ENCODE measurements at regions not wholly inside any gene's neighbourhood (a gene's known extent, or its start where the extent isn't known, plus 50 kb on each side); places are given as distances from the start of the nearest gene placed in this dataset.

DNA sequence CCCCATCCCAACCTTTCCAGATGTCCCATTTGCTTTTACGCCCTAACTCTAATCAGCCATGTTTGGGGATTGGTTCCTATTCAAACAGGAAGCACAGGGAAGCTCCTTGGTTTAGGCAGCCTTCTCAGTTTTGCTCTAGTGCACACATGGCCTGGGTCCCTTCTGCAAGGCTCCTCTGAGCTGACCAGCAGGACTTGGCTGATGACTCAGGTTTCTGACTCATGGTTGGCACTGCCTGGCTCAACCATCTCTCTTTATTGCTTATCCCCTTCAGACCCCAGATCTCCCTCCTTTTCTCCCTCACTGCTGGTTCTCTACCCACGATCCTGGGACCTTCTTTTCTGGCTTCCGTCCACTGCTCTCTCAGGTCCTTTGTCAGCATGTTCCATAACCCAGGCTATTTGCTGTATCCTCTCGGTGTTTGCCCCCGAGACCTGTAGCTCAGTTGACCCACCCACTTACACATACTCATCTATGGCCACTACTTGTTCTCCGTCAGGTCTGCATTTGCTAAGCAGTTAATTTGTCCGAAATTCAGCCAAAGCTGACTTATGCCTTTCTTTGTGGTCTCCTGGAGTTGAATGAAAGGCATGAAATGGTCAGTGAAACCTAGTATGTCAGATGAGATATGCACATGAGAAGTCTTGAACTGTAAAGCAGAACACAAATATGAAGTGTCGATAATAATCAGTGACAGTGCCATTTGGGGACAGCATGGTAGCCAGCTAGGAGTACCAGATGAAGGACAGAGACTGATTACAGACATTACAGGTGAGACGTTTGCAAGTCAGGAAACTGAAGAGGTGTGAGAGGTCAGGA is 323.5 kb upstream of the ROPN1 start:
- intact Hi-C loops (cut with micrococcal nuclease; ENCODE audit: unreplicated experiment): no loop called here
- H3K4me3 ChIP-seq (ENCODE audit: low read depth, low read length, poor library complexity, severe bottlenecking): no peak overlapping the region
- H3K27ac ChIP-seq (ENCODE audit: low read depth, low read length, poor library complexity, severe bottlenecking): no peak overlapping the region
- no peak overlapping the region for H2AFZ ChIP-seq (ENCODE audit: low read length)
- no peaks in the 10 kb centered on the region for H3K36me3 ChIP-seq (ENCODE audit: insufficient read depth, low read length)
- H3K9me2 ChIP-seq (ENCODE audit: insufficient read depth, low read length): no peaks in the 10 kb centered on the region
- H3K4me2 ChIP-seq (ENCODE audit: low read length): no peak overlapping the region
- CTCF ChIA-PET (ENCODE audit: unreplicated experiment): no interaction called here
- H3K79me2 ChIP-seq (ENCODE audit: insufficient read depth, low read depth, low read length): no peaks in the 10 kb centered on the region
- TF ChIP-seq, protein P1, sequence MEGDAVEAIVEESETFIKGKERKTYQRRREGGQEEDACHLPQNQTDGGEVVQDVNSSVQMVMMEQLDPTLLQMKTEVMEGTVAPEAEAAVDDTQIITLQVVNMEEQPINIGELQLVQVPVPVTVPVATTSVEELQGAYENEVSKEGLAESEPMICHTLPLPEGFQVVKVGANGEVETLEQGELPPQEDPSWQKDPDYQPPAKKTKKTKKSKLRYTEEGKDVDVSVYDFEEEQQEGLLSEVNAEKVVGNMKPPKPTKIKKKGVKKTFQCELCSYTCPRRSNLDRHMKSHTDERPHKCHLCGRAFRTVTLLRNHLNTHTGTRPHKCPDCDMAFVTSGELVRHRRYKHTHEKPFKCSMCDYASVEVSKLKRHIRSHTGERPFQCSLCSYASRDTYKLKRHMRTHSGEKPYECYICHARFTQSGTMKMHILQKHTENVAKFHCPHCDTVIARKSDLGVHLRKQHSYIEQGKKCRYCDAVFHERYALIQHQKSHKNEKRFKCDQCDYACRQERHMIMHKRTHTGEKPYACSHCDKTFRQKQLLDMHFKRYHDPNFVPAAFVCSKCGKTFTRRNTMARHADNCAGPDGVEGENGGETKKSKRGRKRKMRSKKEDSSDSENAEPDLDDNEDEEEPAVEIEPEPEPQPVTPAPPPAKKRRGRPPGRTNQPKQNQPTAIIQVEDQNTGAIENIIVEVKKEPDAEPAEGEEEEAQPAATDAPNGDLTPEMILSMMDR (conservative IDR thresholded peaks at IDR 0.05; ENCODE audit: low read length): no peak
- no peak for TF ChIP-seq EZH2phosphoT487 (IDR thresholded peaks at IDR 0.05; ENCODE audit: borderline replicate concordance, low read depth, low read length)
- no peak for DNase-seq (ENCODE audit: low spot score)
- H3K4me1 ChIP-seq (ENCODE audit: insufficient read depth, low read length, poor library complexity, severe bottlenecking): no peaks in the 10 kb centered on the region
- BruUV-seq (replicated peaks): no TSS peak
- no peaks in the 10 kb centered on the region for H3K9me3 ChIP-seq (ENCODE audit: low read length)
- no peaks in the 10 kb centered on the region for H4K20me1 ChIP-seq (ENCODE audit: insufficient read depth, low read length)
- POLR2A ChIA-PET: no interaction called here

DNA sequence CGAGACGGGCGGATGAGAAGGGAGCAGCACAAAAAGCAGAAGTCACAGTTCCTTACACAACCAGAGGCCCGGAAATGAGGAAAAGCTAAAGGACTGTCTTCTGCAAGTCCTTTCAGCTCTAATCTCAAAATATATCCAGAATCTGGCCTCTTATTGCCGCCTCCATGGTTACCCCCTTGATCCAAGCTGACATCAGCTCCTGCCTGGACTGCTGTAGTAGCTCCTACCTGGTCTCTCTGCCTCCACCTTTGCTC is 324.0 kb upstream of the ROPN1 start:
- Histone ChIP-seq H3K4me3 (ENCODE audit: low read depth, low read length, poor library complexity, severe bottlenecking) (no peak overlapping the region), H3K9me2 (ENCODE audit: insufficient read depth, low read length) (no peaks in the 10 kb centered on the region), H3K79me2 (ENCODE audit: insufficient read depth, low read depth, low read length) (no peaks in the 10 kb centered on the region), H2AFZ (ENCODE audit: low read length) (no peak overlapping the region), H3K4me2 (ENCODE audit: low read length) (no peak overlapping the region), H3K36me3 (ENCODE audit: insufficient read depth, low read length) (no peaks in the 10 kb centered on the region), H3K27ac (ENCODE audit: low read depth, low read length, poor library complexity, severe bottlenecking) (no peak overlapping the region), H3K9me3 (ENCODE audit: low read length) (no peaks in the 10 kb centered on the region), H3K4me1 (ENCODE audit: insufficient read depth, low read length, poor library complexity, severe bottlenecking) (no peaks in the 10 kb centered on the region), H4K20me1 (ENCODE audit: insufficient read depth, low read length) (no peaks in the 10 kb centered on the region)
- no TSS peak for BruUV-seq (replicated peaks)
- ChIA-PET POLR2A (no interaction called here), CTCF (ENCODE audit: unreplicated experiment) (no interaction called here)
- intact Hi-C loops (cut with micrococcal nuclease; ENCODE audit: unreplicated experiment): no loop called here
- DNase-seq (ENCODE audit: low spot score): no peak
- no peak for TF ChIP-seq EZH2phosphoT487 (IDR thresholded peaks at IDR 0.05; ENCODE audit: borderline replicate concordance, low read depth, low read length)
- TF ChIP-seq, protein P1 (conservative IDR thresholded peaks at IDR 0.05; ENCODE audit: low read length): no peak

GRCh38 chr3:124318014-124318413 is 326.1 kb upstream of the ROPN1 start:
- no peaks in the 10 kb centered on the region for H3K4me1 ChIP-seq (ENCODE audit: insufficient read depth, low read length, poor library complexity, severe bottlenecking)
- TF ChIP-seq EZH2phosphoT487 (IDR thresholded peaks at IDR 0.05; ENCODE audit: borderline replicate concordance, low read depth, low read length): no peak
- TF ChIP-seq, protein P1 (conservative IDR thresholded peaks at IDR 0.05; ENCODE audit: low read length): no peak
- ChIA-PET CTCF (ENCODE audit: unreplicated experiment) (no interaction called here), POLR2A (interaction anchor here (0.6 to 0.7 kb wide), 2 partner anchors 261 to 285 kb away, joined by 3 read pairs; no protein-coding TSS in a partner anchor)
- no peak for DNase-seq (ENCODE audit: low spot score)
- H3K4me2 ChIP-seq (ENCODE audit: low read length): no peak overlapping the region
- H4K20me1 ChIP-seq (ENCODE audit: insufficient read depth, low read length): no peaks in the 10 kb centered on the region
- no peak overlapping the region for H3K27ac ChIP-seq (ENCODE audit: low read depth, low read length, poor library complexity, severe bottlenecking)
- no peak overlapping the region for H3K4me3 ChIP-seq (ENCODE audit: low read depth, low read length, poor library complexity, severe bottlenecking)
- BruUV-seq (replicated peaks): no TSS peak
- no peaks in the 10 kb centered on the region for H3K9me2 ChIP-seq (ENCODE audit: insufficient read depth, low read length)
- intact Hi-C loops (cut with micrococcal nuclease; ENCODE audit: unreplicated experiment): no loop called here
- 0 out of 2 replicates have a peak overlapping the region, but pooled peaks have one; percentile 19 for H2AFZ ChIP-seq (ENCODE audit: low read length)
- no peaks in the 10 kb centered on the region for H3K79me2 ChIP-seq (ENCODE audit: insufficient read depth, low read depth, low read length)
- no peaks in the 10 kb centered on the region for H3K36me3 ChIP-seq (ENCODE audit: insufficient read depth, low read length)
- no peaks in the 10 kb centered on the region for H3K9me3 ChIP-seq (ENCODE audit: low read length)

Measured in OCI-LY7 (cell line).